ENCODE measurements at regions not wholly inside any gene's neighbourhood (a gene's known extent, or its start where the extent isn't known, plus 50 kb on each side); places are given as distances from the start of the nearest gene placed in this dataset.

GRCh38 chr1:34455121-34455520, 278.4 kb downstream of the C1orf94 start:
- TF ChIP-seq CTCF (conservative IDR thresholded peaks at IDR 0.05) = no peak
- no peak for TF ChIP-seq EZH2 (IDR thresholded peaks at IDR 0.05; ENCODE audit: low read depth)

Measured in PC-9 (cell line).